PFSK-1 (cell line): ENCODE measurements at regions not wholly inside any gene's neighbourhood (a gene's known extent, or its start where the extent isn't known, plus 50 kb on each side); places are given as distances from the start of the nearest gene placed in this dataset.

ENCODE experiments used
- FOXP2 ChIP-seq: optimal IDR thresholded peaks from 2 replicates; pipeline ENCODE3; 2011; ENCODE audit warnings: borderline replicate concordance, control low read depth, inconsistent platforms; ENCODE audit not compliant: insufficient read depth; ENCODE audit errors: extremely low read length, extremely low read depth
- REST ChIP-seq, 2 experiments: IDR thresholded peaks; 2 replicates each; pipeline versions ENCODE4 v1.6.1 to v1.8.0; 2011 to 2012; ENCODE audit warnings: low read depth in 2 of 2, low read length in 2 of 2, control low read depth in 1 of 2, inconsistent platforms in 1 of 2, mild to moderate bottlenecking in 1 of 2, moderate library complexity in 1 of 2; ENCODE audit not compliant: insufficient read depth in 1 of 2
- SIN3A ChIP-seq: IDR thresholded peaks from 2 replicates; pipeline ENCODE4 v1.6.1; 2012; ENCODE audit warnings: mild to moderate bottlenecking, low read length, moderate library complexity, borderline replicate concordance; ENCODE audit not compliant: insufficient read depth
- TAF1 ChIP-seq: IDR thresholded peaks from 2 replicates; pipeline ENCODE4 v1.6.1; 2012; ENCODE audit warnings: low read length, control low read depth, borderline replicate concordance; ENCODE audit not compliant: insufficient read depth

GRCh38 chr3:105315144-105315543, 51.6 kb upstream of the ALCAM start:
- TF ChIP-seq SIN3A (no peak), TAF1 (no peak), FOXP2 (no peak), REST (IDR thresholded peaks at IDR 0.05; ENCODE audit: insufficient read depth in 1 of 2, low read depth in 2 of 2, low read length in 2 of 2) (no peak)
